Aorta (tissue), 5 donors: ENCODE measurements at regions not wholly inside any gene's neighbourhood (a gene's known extent, or its start where the extent isn't known, plus 50 kb on each side); places are given as distances from the start of the nearest gene placed in this dataset.

Experiments used
- ATAC-seq: fragments of 200-7000 bp; cut with Tn5 transposase; one replicate; pipeline ENCODE4 v1.9.1; 2022; ENCODE audit warnings: moderate library complexity; ENCODE audit not compliant: low FRiP score
- DNase-seq, 2 donors: peaks; one replicate each; pipeline ENCODE4 v3.0.0-alpha.2; 2020
- H3K27ac ChIP-seq, 2 donors: one replicate each; pipeline ENCODE4 v1.5.1; 2013; ENCODE audit warnings: low read length in 2 of 2, mild to moderate bottlenecking in 2 of 2, moderate library complexity in 2 of 2, control low read depth in 1 of 2, inconsistent platforms in 1 of 2, low read depth in 1 of 2
- H3K27me3 ChIP-seq, 2 donors: one replicate each; pipeline ENCODE4 v1.6.1; 2013; ENCODE audit warnings: control low read depth in 1 of 2, low read length in 1 of 2, mild to moderate bottlenecking in 1 of 2, moderate library complexity in 1 of 2; ENCODE audit not compliant: insufficient read depth in 2 of 2, control insufficient read depth in 1 of 2
- H3K36me3 ChIP-seq, 2 donors: one replicate each; pipeline ENCODE4 v1.6.1; 2013; ENCODE audit warnings: control low read depth in 1 of 2, low read length in 1 of 2, mild to moderate bottlenecking in 1 of 2; ENCODE audit not compliant: insufficient read depth in 2 of 2, control insufficient read depth in 1 of 2
- H3K4me1 ChIP-seq, 2 donors: one replicate each; pipeline ENCODE4 v1.6.1; 2013; ENCODE audit warnings: low read length in 2 of 2, control low read depth in 1 of 2, mild to moderate bottlenecking in 1 of 2, moderate library complexity in 1 of 2; ENCODE audit not compliant: insufficient read depth in 2 of 2, control insufficient read depth in 1 of 2
- H3K4me3 ChIP-seq, 2 donors: one replicate each; pipeline ENCODE4 v1.5.1; 2013; ENCODE audit warnings: low read length in 2 of 2, control low read depth in 1 of 2, mild to moderate bottlenecking in 1 of 2
- H3K9me3 ChIP-seq: one replicate; pipeline ENCODE4 v1.6.1; 2013; ENCODE audit warnings: mild to moderate bottlenecking, low read length; ENCODE audit not compliant: control insufficient read depth
- WGBS, 2 donors: extraction: QIAGEN DNeasy Blood & Tissue Kit; methylation state at CpG; one replicate each; pipeline ENCODE4 v1.1.7; 2013; 5-methylcytosine and 5-hydroxymethylcytosine counted together
- intact Hi-C, 2 donors: fragments of 100-400 bp; cut with DNase I; formaldehyde crosslinking; loops; one replicate each; pipeline versions ENCODE4 v1.14.2 to v1.15.0; 2022
- donor health status: healthy with polysubstance abuse.
- donor health status: Bipolar disorder and iron deficiency.
- donor health status: DM: no; HTN: no; CAD: no.
- donor health status: DM: no; HTN: no; CAD: no.
- donor health status: DM: yes; HTN: yes; CAD: no.

DNA sequence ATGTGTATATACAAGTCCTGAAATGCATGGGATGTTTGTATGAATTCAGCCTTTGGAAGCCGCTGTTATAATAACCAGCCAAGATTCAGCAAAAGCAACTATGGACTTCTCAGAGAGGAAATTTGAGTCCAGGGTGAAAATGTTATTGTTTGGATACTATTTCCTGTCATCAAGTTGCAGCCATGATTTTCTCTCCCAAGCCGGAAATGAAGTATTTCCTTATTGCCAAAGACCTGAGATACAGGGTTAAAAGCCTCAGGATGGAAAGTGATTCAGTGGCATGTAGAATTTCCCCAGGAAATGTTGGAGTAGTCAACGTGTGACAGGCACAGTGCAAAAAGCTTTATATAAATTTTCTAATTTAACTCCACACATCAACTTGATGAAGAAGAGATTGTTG lies 133.9 kb downstream of the IRS2 start:
- no peaks in the 10 kb centered on the region for H3K9me3 ChIP-seq
- no peaks in the 10 kb centered on the region for H3K27me3 ChIP-seq
- intact Hi-C loops: no loop called here
- ATAC-seq (no peak), DNase-seq (no peak)
- H3K4me3 ChIP-seq: no peak overlapping the region
- H3K4me1 ChIP-seq: no peaks in the 10 kb centered on the region
- WGBS, 2 donors: 49 to 64% methylated on average over 3 of the region's 3 CpGs
- H3K36me3 ChIP-seq: no peaks in the 10 kb centered on the region
- no peak overlapping the region for H3K27ac ChIP-seq

DNA sequence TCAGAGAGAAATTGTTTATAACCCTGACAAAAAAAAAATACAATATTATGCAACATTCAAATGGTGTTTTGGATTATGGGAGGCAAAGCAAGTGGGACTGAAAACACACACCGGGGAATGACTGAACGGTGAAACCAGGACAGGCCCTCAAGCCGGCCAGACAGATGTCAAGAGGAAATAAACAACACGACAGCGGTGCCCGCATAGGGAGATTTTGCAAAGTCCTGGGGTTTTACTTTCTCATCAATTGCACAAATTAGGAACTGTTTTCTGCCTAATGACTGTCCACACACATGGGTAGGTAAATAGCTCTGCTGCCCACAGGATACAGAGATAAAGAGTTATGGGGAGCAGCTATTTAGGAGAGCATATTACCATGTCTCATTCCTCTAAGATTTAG lies 134.5 kb downstream of the IRS2 start:
- Histone ChIP-seq H3K4me1 (no peaks in the 10 kb centered on the region), H3K27me3 (no peaks in the 10 kb centered on the region), H3K4me3 (no peak overlapping the region), H3K36me3 (no peaks in the 10 kb centered on the region), H3K9me3 (no peaks in the 10 kb centered on the region), H3K27ac (no peak overlapping the region)
- 81 to 87% methylated on average over 6 of the region's 6 CpGs for WGBS, 2 donors
- ATAC-seq: no peak
- intact Hi-C loops: no loop called here
- DNase-seq: no peak

DNA sequence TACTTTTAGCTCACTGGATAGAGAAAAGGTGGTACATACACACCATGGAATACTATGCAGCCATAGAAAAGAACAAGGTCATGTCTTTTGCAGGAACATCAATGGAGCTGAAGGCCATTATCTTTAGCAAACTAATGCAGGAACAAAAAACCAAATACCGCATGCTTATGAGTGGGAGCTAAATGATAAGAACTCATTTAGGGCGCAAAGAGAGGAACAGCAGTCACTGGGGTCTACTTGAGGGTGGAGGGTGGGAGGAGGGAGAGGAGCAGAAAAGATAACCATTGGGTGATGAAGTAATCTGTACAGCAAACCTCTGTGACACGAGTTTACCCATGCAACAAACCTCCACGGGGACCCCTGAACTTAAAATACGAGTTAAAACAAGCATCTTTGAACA lies 135.1 kb downstream of the IRS2 start:
- DNase-seq: no peak
- ATAC-seq: no peak
- intact Hi-C loops: no loop called here
- H3K36me3 ChIP-seq: no peaks in the 10 kb centered on the region
- H3K4me1 ChIP-seq: no peaks in the 10 kb centered on the region
- H3K27ac ChIP-seq: no peak overlapping the region
- WGBS, 2 donors: 94% methylated on average over 5 of the region's 5 CpGs
- no peaks in the 10 kb centered on the region for H3K9me3 ChIP-seq
- H3K27me3 ChIP-seq: no peaks in the 10 kb centered on the region
- H3K4me3 ChIP-seq: no peak overlapping the region

DNA sequence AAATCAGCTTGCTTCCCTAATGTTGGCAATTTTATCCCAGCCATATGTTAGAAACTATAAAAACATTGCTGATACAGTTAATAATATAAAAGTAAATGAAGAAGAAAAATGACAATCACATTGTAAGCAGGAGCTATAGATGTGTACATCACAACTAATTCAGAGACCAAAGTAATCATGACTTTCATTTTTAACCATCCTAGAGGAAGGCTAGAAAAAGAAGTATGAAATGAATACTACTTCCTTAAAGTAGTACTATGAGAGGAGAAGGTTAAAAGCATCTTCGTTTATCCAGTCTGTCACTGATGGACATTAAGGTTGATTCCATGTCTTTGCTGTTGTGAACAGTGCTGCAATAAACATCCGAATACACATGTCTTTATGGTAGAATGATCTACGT lies 135.5 kb downstream of the IRS2 start:
- WGBS, 2 donors: 92 to 93% methylated on average over 3 of the region's 3 CpGs
- Histone ChIP-seq H3K4me3 (no peak overlapping the region), H3K36me3 (no peaks in the 10 kb centered on the region), H3K4me1 (no peaks in the 10 kb centered on the region), H3K27ac (no peak overlapping the region), H3K27me3 (no peaks in the 10 kb centered on the region), H3K9me3 (no peaks in the 10 kb centered on the region)
- DNase-seq (no peak), ATAC-seq (no peak)
- intact Hi-C loops: no loop called here

DNA sequence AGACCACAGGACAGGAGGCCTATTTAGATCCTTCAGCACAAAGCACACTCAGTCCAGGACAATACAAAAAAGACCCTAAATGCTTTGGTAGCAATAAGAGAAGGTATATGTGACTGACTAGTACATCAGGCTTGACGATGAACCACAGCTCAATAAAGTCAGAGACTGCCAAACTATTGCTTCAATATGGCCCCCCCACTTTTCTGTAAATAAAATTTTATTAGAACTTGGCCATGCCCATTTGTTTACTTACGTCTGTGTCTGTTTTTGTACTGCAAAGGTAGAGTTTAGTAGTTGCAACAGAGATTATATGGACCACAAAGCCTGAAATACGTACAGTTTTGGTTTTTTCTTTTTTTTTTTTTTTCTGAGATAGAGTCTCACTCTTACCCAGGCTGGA lies 136.7 kb downstream of the IRS2 start:
- DNase-seq: no peak
- H3K4me3 ChIP-seq: no peak overlapping the region
- intact Hi-C loops: no loop called here
- H3K9me3 ChIP-seq: no peaks in the 10 kb centered on the region
- WGBS, 2 donors: 92 to 94% methylated on average over 3 of the region's 3 CpGs
- no peaks in the 10 kb centered on the region for H3K36me3 ChIP-seq
- H3K27ac ChIP-seq: no peak overlapping the region
- H3K4me1 ChIP-seq: no peaks in the 10 kb centered on the region
- H3K27me3 ChIP-seq: no peaks in the 10 kb centered on the region
- no peak for ATAC-seq

DNA sequence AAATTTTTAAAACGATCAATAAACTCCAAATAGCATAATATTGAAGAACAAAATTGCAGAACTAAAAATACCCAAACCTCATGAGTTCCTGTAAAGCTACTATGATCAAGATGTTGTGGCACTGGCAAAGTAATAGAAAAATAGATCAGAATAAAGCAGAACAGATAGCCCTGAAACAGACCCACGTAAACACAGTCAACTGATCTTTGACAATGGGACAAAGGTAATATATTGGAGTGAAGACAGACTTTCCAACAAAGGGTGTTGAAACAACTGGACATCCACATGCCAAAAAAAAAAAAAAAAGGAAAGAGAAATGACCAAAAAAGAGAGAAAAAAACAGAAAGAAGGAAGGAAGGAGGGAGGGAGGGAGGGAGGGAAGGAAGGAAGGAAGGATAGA lies 138.7 kb downstream of the IRS2 start:
- H3K36me3 ChIP-seq: no peaks in the 10 kb centered on the region
- DNase-seq: no peak
- H3K27me3 ChIP-seq: no peaks in the 10 kb centered on the region
- H3K27ac ChIP-seq: no peak overlapping the region
- H3K9me3 ChIP-seq: no peaks in the 10 kb centered on the region
- ATAC-seq: no peak
- no peak overlapping the region for H3K4me3 ChIP-seq
- intact Hi-C loops: no loop called here
- no peaks in the 10 kb centered on the region for H3K4me1 ChIP-seq
- 96 to 99% methylated on average over 2 of the region's 2 CpGs for WGBS, 2 donors

DNA sequence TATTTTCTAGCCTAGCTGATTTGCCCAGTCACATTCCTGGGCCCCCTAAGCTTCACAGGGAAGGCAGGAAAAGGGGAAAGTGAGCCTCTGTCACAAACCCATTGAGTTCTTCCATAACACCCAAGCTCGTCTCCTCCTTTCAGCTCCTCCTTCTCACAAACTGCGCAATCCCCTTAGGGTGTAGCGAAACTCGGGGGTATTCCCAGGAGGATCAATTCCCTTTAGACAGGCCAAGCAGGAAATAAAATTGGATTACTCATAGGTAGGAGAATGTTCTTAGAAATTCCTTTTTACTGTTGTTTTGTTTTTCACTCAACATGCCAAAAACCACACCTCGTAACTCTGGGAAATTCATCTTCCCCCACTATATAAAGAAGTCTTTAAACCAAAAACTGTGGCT lies 139.3 kb downstream of the IRS2 start:
- DNase-seq: no peak
- H3K4me1 ChIP-seq: no peaks in the 10 kb centered on the region
- no peak overlapping the region for H3K27ac ChIP-seq
- H3K36me3 ChIP-seq: no peaks in the 10 kb centered on the region
- ATAC-seq: no peak
- intact Hi-C loops: no loop called here
- WGBS, 2 donors: 62 to 67% methylated on average over 5 of the region's 5 CpGs
- no peaks in the 10 kb centered on the region for H3K27me3 ChIP-seq
- peaks cover 3% of the 10 kb centered on the region for H3K9me3 ChIP-seq
- no peak overlapping the region for H3K4me3 ChIP-seq

DNA sequence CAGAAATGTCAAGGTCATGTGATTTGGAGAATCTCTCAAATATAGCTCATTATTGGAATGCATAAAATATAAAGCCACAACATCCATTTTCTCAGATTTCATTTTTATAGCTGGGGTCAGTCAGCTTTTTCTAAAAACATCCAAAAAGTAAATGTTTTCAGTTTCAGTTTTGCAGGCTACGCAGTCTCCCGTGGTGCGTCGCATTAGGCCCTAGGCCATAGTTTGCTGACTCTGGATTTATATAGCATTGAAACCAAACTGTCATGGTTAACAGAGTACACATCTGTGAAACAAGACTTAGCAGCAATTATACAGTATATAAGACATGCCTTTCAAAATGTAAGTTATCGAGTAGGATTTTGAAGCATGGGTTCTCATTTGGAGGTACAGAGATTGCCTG lies 140.0 kb downstream of the IRS2 start:
- no peak for ATAC-seq

DNA sequence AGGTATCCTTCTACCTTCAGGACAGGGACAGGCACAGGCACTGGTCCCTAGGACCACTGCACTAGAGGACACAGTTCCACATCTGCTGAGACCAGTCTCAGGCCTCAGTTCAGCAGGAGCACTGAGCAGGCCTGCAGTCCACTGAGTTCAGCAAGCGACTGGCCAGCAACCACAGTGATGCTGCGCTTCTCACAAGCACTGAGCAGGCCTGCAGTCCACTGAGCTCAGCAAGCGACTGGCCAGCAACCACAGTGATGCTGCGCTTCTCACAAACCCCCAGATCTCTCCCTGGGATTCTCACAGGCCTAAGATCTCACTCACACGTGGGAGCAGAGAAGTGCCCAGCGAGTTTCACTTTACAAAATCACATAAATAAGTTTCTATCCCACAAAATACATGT lies 140.6 kb downstream of the IRS2 start:
- no peak overlapping the region for H3K4me3 ChIP-seq
- no peak for ATAC-seq
- no peaks in the 10 kb centered on the region for H3K4me1 ChIP-seq
- no peak overlapping the region for H3K27ac ChIP-seq
- no peak for DNase-seq
- H3K9me3 ChIP-seq: peaks cover 6% of the 10 kb centered on the region
- 89 to 93% methylated on average over 6 of the region's 6 CpGs for WGBS, 2 donors
- no peaks in the 10 kb centered on the region for H3K36me3 ChIP-seq
- intact Hi-C loops: no loop called here
- no peaks in the 10 kb centered on the region for H3K27me3 ChIP-seq

More for the DNA sequence above, 140.0 kb downstream of the IRS2 start:
- no peaks in the 10 kb centered on the region for H3K27me3 ChIP-seq
- peaks cover 3% of the 10 kb centered on the region for H3K9me3 ChIP-seq
- no peaks in the 10 kb centered on the region for H3K36me3 ChIP-seq
- H3K4me1 ChIP-seq: no peaks in the 10 kb centered on the region
- no peak overlapping the region for H3K27ac ChIP-seq
- intact Hi-C loops: no loop called here
- no peak for DNase-seq
- H3K4me3 ChIP-seq: no peak overlapping the region
- 94 to 96% methylated on average over 5 of the region's 5 CpGs for WGBS, 2 donors
